GM18951 (cell line): ENCODE measurements at regions not wholly inside any gene's neighbourhood (a gene's known extent, or its start where the extent isn't known, plus 50 kb on each side); places are given as distances from the start of the nearest gene placed in this dataset.
"Not testable (repeated sequence)": the region's sequence is repeated elsewhere in the genome, so short reads cannot be mapped to it uniquely, and the experiment has no call there.

Source experiments
- POLR2A ChIP-seq: IDR thresholded peaks from 4 replicates; pipeline ENCODE4 v1.6.1; 2011; ENCODE audit warnings: mild to moderate bottlenecking; ENCODE audit not compliant: insufficient read length, insufficient read depth; ENCODE audit errors: extremely low read depth
- in situ Hi-C: fragments of 300-500 bp; cut with MboI; formaldehyde crosslinking; loops from one replicate; pipeline ENCODE4 v1.12.0; 2022; ENCODE audit warnings: low sequenced_read_pairs, mixed read lengths, inconsistent platforms; ENCODE audit not compliant: unreplicated experiment

GRCh38 chr18:1627494-1627893 is 722.8 kb downstream of the ADCYAP1 start:
- TF ChIP-seq POLR2A = no peak
- in situ Hi-C loops = no loop called here

- in situ Hi-C loops = no loop called here
- no peak for TF ChIP-seq POLR2A
Observed at GRCh38 chr18:1648712-1649111, 744.0 kb downstream of the ADCYAP1 start.

- no peak for TF ChIP-seq POLR2A
- in situ Hi-C loops = no loop called here
Observed at GRCh38 chr18:1652018-1652417, 747.3 kb downstream of the ADCYAP1 start.

DNA sequence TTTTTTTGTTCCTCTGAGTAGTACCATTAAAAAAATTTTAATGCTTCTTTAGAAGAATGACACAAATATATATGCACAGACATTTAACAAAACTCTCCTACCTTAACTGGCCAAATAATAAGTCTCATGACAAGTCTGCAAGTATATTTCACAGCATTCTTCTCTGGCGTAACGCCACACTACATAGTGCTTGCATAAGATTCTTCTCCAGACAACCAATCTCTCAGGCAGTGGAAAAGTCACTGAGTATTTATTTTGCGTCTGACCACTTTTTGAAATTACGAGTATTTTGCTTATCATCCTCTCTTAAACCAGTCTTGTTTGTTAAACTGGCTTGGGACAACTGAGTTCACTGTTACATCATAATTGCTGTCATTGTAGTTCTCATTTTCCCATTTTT is 749.2 kb downstream of the ADCYAP1 start:
- TF ChIP-seq POLR2A = no peak

GRCh38 chr18:1657876-1658275 is 753.2 kb downstream of the ADCYAP1 start:
- in situ Hi-C loops = no loop called here
- no peak for TF ChIP-seq POLR2A

More for the DNA sequence above, 749.2 kb downstream of the ADCYAP1 start:
- in situ Hi-C loops = no loop called here

- in situ Hi-C loops = no loop called here
Observed at GRCh38 chr18:1658908-1659566, 754.4 kb downstream of the ADCYAP1 start.

GRCh38 chr18:1663879-1664705 is 759.4 kb downstream of the ADCYAP1 start:
- TF ChIP-seq POLR2A = no peak
- in situ Hi-C loops = no loop called here

More at GRCh38 chr18:1658908-1659566, 754.4 kb downstream of the ADCYAP1 start:
- TF ChIP-seq POLR2A = no peak

DNA sequence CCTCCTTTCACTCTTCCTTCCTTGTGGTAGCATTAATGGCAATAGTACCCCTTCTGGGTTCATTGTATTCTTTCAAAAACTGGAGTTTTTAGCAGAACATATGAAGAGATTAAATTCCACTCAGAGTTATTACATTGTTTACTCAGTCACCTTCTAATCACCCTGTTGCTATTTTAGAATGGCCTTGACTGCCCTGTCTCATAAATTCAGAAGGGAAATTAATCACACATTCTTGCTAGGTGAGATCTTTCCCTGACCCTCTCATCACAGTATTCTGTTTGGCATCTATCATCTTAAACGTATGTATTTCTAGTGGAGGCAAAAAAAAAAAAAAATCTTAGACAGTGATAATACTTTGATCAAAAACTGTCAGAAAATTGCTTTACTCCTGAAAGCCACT is 760.4 kb downstream of the ADCYAP1 start:
- no peak for TF ChIP-seq POLR2A
- in situ Hi-C loops = no loop called here

GRCh38 chr18:1668279-1668678 is 763.6 kb downstream of the ADCYAP1 start:
- no peak for TF ChIP-seq POLR2A
- in situ Hi-C loops = no loop called here

DNA sequence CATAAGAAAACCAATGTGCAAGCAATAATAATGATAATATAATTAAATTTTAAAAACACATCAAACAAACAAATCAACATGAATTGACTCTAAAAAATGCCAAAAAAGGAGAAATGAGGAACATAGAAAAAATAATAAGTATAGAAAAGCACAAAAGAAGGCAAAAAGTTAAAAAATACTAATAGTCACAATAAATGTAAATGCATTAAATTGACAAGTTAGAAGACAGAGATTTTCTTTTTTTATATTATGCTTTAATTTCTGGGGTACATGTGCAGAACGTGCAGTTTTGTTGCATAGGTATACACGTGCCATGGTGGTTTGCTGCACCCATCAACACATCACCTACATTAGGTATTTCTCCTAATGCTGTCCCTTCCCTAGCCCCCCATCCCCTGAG is 767.0 kb downstream of the ADCYAP1 start:
- in situ Hi-C loops = not testable (repeated sequence)

GRCh38 chr18:1676387-1676786 is 771.7 kb downstream of the ADCYAP1 start:
- TF ChIP-seq POLR2A = no peak
- in situ Hi-C loops = no loop called here

GRCh38 chr18:1680108-1680507 is 775.4 kb downstream of the ADCYAP1 start:
- in situ Hi-C loops = no loop called here

DNA sequence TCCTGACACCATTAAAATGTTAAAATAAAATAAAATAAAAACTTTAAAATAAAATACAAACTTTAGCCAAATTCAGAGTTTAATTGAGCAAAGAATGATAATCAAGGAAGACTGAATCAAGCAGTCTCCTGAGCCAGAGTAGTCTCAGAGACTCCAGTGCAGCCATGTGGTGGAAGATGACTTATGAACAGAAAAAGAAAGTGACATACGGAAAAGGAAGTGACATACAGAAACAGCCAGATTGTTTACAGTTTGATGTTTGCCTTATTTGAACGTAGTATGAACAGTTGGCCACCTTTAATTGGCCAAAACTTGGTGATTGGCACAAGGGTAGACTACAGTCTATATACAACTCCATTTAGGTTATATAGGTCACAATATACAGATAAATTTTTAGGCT is 787.2 kb downstream of the ADCYAP1 start:
- TF ChIP-seq POLR2A = no peak
- in situ Hi-C loops = no loop called here

More at GRCh38 chr18:1680108-1680507, 775.4 kb downstream of the ADCYAP1 start:
- no peak for TF ChIP-seq POLR2A

DNA sequence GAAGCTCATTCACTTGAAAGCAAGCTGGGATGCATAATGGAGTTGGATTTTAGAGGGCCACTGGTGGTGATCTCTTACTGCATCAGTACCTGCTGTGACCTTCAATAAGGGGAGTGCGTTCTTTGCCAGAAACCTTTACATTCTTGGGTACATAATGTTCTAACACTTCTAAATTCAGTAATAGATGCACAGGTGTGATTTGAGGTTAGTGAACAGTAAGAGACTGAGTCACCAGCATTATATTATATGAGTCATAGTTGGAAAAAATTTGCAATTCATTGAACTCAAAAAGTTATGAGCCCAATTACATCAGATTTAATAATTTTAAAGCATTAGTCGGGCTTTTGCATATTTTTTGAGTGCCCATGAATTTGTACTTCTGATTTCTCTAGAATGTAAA is 803.3 kb downstream of the ADCYAP1 start:
- in situ Hi-C loops = no loop called here
- TF ChIP-seq POLR2A = no peak
